ENCODE measurements at regions not wholly inside any gene's neighbourhood (a gene's known extent, or its start where the extent isn't known, plus 50 kb on each side); places are given as distances from the start of the nearest gene placed in this dataset.
A peak's percentile ranks its signal among the peaks of the same experiment; 100 is the strongest.

GRCh38 chr12:43289426-43289801, 262.6 kb downstream of the ADAMTS20 start:
- Histone ChIP-seq H3K4me3 (replicated peaks in 1 of 4; ENCODE audit: control extremely low read depth in 1 of 4, insufficient read depth in 1 of 4, low read depth in 3 of 4, low read length in 4 of 4) (no peak overlapping the region), H3K27ac (ENCODE audit: insufficient read depth, low read length) (peak overlapping the region; percentile 0), H3K9me3 (ENCODE audit: control insufficient read depth, insufficient read depth, low read depth, low read length) (no peaks in the 10 kb centered on the region), H3K9ac (ENCODE audit: insufficient read depth, low read length) (no peak overlapping the region), H3K79me2 (ENCODE audit: control insufficient read depth, insufficient read depth, low read length) (no peaks in the 10 kb centered on the region), H3K4me2 (ENCODE audit: extremely low read depth, insufficient read depth, low read length) (peak overlapping the region; percentile 41), H3K27me3 (ENCODE audit: control insufficient read depth, insufficient read depth, low read length) (no peaks in the 10 kb centered on the region), H3K4me1 (ENCODE audit: control insufficient read depth, extremely low read depth, insufficient read depth, low read length) (peaks cover 9% of the 10 kb centered on the region), H3K36me3 (ENCODE audit: control insufficient read depth, insufficient read depth, low read length) (no peaks in the 10 kb centered on the region), H4K20me1 (ENCODE audit: control insufficient read depth, extremely low read depth, insufficient read depth, low read length) (no peaks in the 10 kb centered on the region), H2AFZ (ENCODE audit: low read length) (peak overlapping the region; percentile 54)
- no peak for TF ChIP-seq EZH2 (IDR thresholded peaks at IDR 0.05; ENCODE audit: low read length, missing control alignments)
- TF ChIP-seq CTCF (conservative IDR thresholded peaks at IDR 0.05 in 1 of 2, IDR thresholded peaks at IDR 0.05 in 1 of 2; ENCODE audit: low read depth in 1 of 2, low read length in 2 of 2) = no peak
- peak; percentile 69 to 77 for DNase-seq (ENCODE audit: low read depth in 2 of 2)

GRCh38 chr12:43288671-43289425, 263.2 kb downstream of the ADAMTS20 start:
- H3K36me3 ChIP-seq (ENCODE audit: control insufficient read depth, insufficient read depth, low read length) = no peaks in the 10 kb centered on the region
- H3K9ac ChIP-seq (ENCODE audit: insufficient read depth, low read length) = no peak overlapping the region
- DNase-seq (ENCODE audit: low read depth in 2 of 2) = no peak
- peaks cover 9% of the 10 kb centered on the region for H3K4me1 ChIP-seq (ENCODE audit: control insufficient read depth, extremely low read depth, insufficient read depth, low read length)
- H3K27ac ChIP-seq (ENCODE audit: insufficient read depth, low read length) = peak overlapping the region; percentile 0
- no peaks in the 10 kb centered on the region for H3K79me2 ChIP-seq (ENCODE audit: control insufficient read depth, insufficient read depth, low read length)
- H4K20me1 ChIP-seq (ENCODE audit: control insufficient read depth, extremely low read depth, insufficient read depth, low read length) = no peaks in the 10 kb centered on the region
- no peak overlapping the region for H3K4me3 ChIP-seq (replicated peaks in 1 of 4; ENCODE audit: control extremely low read depth in 1 of 4, insufficient read depth in 1 of 4, low read depth in 3 of 4, low read length in 4 of 4)
- no peaks in the 10 kb centered on the region for H3K27me3 ChIP-seq (ENCODE audit: control insufficient read depth, insufficient read depth, low read length)
- TF ChIP-seq CTCF (conservative IDR thresholded peaks at IDR 0.05 in 1 of 2, IDR thresholded peaks at IDR 0.05 in 1 of 2; ENCODE audit: low read depth in 1 of 2, low read length in 2 of 2) (no peak), EZH2 (IDR thresholded peaks at IDR 0.05; ENCODE audit: low read length, missing control alignments) (no peak)
- peak overlapping the region; percentile 41 for H3K4me2 ChIP-seq (ENCODE audit: extremely low read depth, insufficient read depth, low read length)
- H2AFZ ChIP-seq (ENCODE audit: low read length) = peak overlapping the region; percentile 54
- no peaks in the 10 kb centered on the region for H3K9me3 ChIP-seq (ENCODE audit: control insufficient read depth, insufficient read depth, low read depth, low read length)

- Histone ChIP-seq H3K9ac (ENCODE audit: insufficient read depth, low read length) (no peak overlapping the region), H3K27me3 (ENCODE audit: control insufficient read depth, insufficient read depth, low read length) (no peaks in the 10 kb centered on the region), H3K4me2 (ENCODE audit: extremely low read depth, insufficient read depth, low read length) (no peak overlapping the region), H3K36me3 (ENCODE audit: control insufficient read depth, insufficient read depth, low read length) (no peaks in the 10 kb centered on the region), H3K9me3 (ENCODE audit: control insufficient read depth, insufficient read depth, low read depth, low read length) (no peaks in the 10 kb centered on the region), H3K79me2 (ENCODE audit: control insufficient read depth, insufficient read depth, low read length) (no peaks in the 10 kb centered on the region), H3K27ac (ENCODE audit: insufficient read depth, low read length) (no peak overlapping the region), H3K4me1 (ENCODE audit: control insufficient read depth, extremely low read depth, insufficient read depth, low read length) (peaks cover 9% of the 10 kb centered on the region), H4K20me1 (ENCODE audit: control insufficient read depth, extremely low read depth, insufficient read depth, low read length) (no peaks in the 10 kb centered on the region), H3K4me3 (replicated peaks in 1 of 4; ENCODE audit: control extremely low read depth in 1 of 4, insufficient read depth in 1 of 4, low read depth in 3 of 4, low read length in 4 of 4) (peak overlapping the region in 1 of 4 experiments; percentile 16), H2AFZ (ENCODE audit: low read length) (no peak overlapping the region)
- TF ChIP-seq CTCF (conservative IDR thresholded peaks at IDR 0.05 in 1 of 2, IDR thresholded peaks at IDR 0.05 in 1 of 2; ENCODE audit: low read depth in 1 of 2, low read length in 2 of 2) = no peak
- no peak for TF ChIP-seq EZH2 (IDR thresholded peaks at IDR 0.05; ENCODE audit: low read length, missing control alignments)
- DNase-seq (ENCODE audit: low read depth in 2 of 2) = peak in 1 of 2 donors; percentile 52
These were observed 264.2 kb downstream of the ADAMTS20 start for GRCh38 chr12:43287706-43288383.

Data from fibroblast of lung (primary cell).